ENCODE measurements at regions not wholly inside any gene's neighbourhood (a gene's known extent, or its start where the extent isn't known, plus 50 kb on each side); places are given as distances from the start of the nearest gene placed in this dataset.
"Not testable (repeated sequence)": the region's sequence is repeated elsewhere in the genome, so short reads cannot be mapped to it uniquely, and the experiment has no call there.

GRCh38 chr13:80727321-80727975 is 386.5 kb upstream of the SPRY2 start:
- DNase-seq = no peak

- DNase-seq = no peak
Observed at GRCh38 chr13:80726868-80727267, 385.9 kb upstream of the SPRY2 start.

GRCh38 chr13:80721689-80722088 is 380.8 kb upstream of the SPRY2 start:
- no peak for DNase-seq

- DNase-seq = no peak
Observed at GRCh38 chr13:80718970-80719369, 378.0 kb upstream of the SPRY2 start.

- DNase-seq = no peak
Observed at GRCh38 chr13:80717776-80718175, 376.9 kb upstream of the SPRY2 start.

GRCh38 chr13:80716610-80717081 is 375.7 kb upstream of the SPRY2 start:
- no peak for DNase-seq

GRCh38 chr13:80712026-80712425 is 371.1 kb upstream of the SPRY2 start:
- DNase-seq = no peak

- DNase-seq = no peak
Observed at GRCh38 chr13:80708791-80709190, 367.9 kb upstream of the SPRY2 start.

GRCh38 chr13:80707000-80707983 is 366.4 kb upstream of the SPRY2 start:
- no peak for DNase-seq

- no peak for DNase-seq
Observed at GRCh38 chr13:80706164-80706471, 365.2 kb upstream of the SPRY2 start.

- no peak for DNase-seq
Observed at GRCh38 chr13:80705371-80706163, 364.6 kb upstream of the SPRY2 start.

- no peak for DNase-seq
Observed at GRCh38 chr13:80704369-80704768, 363.4 kb upstream of the SPRY2 start.

GRCh38 chr13:80695841-80696240 is 354.9 kb upstream of the SPRY2 start:
- DNase-seq = no peak

- DNase-seq = not testable (repeated sequence)
Observed at GRCh38 chr13:80691814-80692213, 350.9 kb upstream of the SPRY2 start.

- DNase-seq = no peak
Observed at GRCh38 chr13:80690208-80690607, 349.3 kb upstream of the SPRY2 start.

GRCh38 chr13:80688593-80688992 is 347.7 kb upstream of the SPRY2 start:
- DNase-seq = no peak

- DNase-seq = no peak
Observed at GRCh38 chr13:80685942-80686341, 345.0 kb upstream of the SPRY2 start.

- DNase-seq = no peak
Observed at GRCh38 chr13:80684217-80684991, 343.5 kb upstream of the SPRY2 start.

- DNase-seq = no peak
Observed at GRCh38 chr13:80680786-80681366, 339.9 kb upstream of the SPRY2 start.

GRCh38 chr13:80679423-80679822 is 338.5 kb upstream of the SPRY2 start:
- DNase-seq = no peak

GRCh38 chr13:80677227-80677626 is 336.3 kb upstream of the SPRY2 start:
- DNase-seq = no peak

- DNase-seq = not testable (repeated sequence)
Observed at GRCh38 chr13:80675442-80675841, 334.5 kb upstream of the SPRY2 start.
